ENCODE measurements at regions not wholly inside any gene's neighbourhood (a gene's known extent, or its start where the extent isn't known, plus 50 kb on each side); places are given as distances from the start of the nearest gene placed in this dataset.

DNA sequence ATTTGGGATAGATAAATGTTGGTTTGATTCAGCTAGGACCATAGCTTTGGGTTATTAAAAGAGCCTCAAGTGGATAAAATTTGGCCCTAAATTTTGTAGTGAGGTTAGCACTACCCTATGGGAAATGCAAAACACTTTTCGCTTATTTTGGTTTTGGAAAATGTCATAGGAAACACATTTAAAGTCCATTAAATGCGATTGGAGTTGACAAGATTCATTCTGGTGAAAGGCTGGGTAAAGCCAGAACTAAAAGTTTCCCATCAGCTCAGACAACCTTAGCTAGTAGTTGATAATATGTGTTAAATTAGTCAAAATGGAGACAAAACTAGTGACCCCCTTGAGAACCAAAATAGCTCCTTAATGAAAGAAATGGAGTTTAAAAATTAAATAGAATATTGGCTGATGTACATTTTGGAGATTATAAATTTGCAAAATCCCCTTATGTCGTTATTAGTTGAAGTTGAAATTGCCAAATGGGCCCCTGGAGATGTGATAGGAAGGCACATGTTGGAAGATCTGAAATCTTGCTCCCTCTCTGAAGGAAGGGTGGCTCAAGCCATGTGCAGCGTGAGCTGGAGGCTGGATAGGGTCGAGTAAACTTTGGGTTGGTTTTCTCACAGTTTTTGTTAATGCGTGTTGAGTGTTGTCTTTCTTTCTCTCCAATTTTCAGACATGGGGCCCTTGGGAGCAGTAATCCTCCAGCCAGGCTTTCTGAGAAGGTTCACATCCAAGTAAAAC lies 72.8 kb downstream of the CD83 start:
- H3K36me3 Mint-ChIP-seq (ENCODE audit: low read depth, unreplicated experiment), result no peaks in the 10 kb centered on the region
- Histone ChIP-seq H3K27me3 (ENCODE audit: insufficient read depth, low read length) (peaks cover 12% of the 10 kb centered on the region), H3K4me1 (ENCODE audit: insufficient read depth, low read length) (no peaks in the 10 kb centered on the region), H4K20me1 (ENCODE audit: insufficient read depth, low read length) (no peaks in the 10 kb centered on the region), H3K79me2 (ENCODE audit: insufficient read depth, low read length) (no peaks in the 10 kb centered on the region), H3K36me3 (ENCODE audit: insufficient read depth, low read length) (no peaks in the 10 kb centered on the region), H2AFZ (ENCODE audit: low read depth, low read length) (no peak overlapping the region), H3K4me2 (ENCODE audit: low read length) (no peak overlapping the region), H3K27ac (ENCODE audit: low read depth, low read length) (no peak overlapping the region), H3K9me3 (ENCODE audit: insufficient read depth, low read depth, low read length) (no peaks in the 10 kb centered on the region), H3K4me3 (ENCODE audit: insufficient read depth, low read depth, low read length) (no peak overlapping the region), H3K9ac (ENCODE audit: low read length) (no peak overlapping the region)
- DNase-seq (ENCODE audit: low read depth), result no peak
- no peak overlapping the region for H3K4me3 Mint-ChIP-seq (ENCODE audit: unreplicated experiment)
- H3K9me3 Mint-ChIP-seq (ENCODE audit: unreplicated experiment), result no peaks in the 10 kb centered on the region
- TF ChIP-seq, protein P1, sequence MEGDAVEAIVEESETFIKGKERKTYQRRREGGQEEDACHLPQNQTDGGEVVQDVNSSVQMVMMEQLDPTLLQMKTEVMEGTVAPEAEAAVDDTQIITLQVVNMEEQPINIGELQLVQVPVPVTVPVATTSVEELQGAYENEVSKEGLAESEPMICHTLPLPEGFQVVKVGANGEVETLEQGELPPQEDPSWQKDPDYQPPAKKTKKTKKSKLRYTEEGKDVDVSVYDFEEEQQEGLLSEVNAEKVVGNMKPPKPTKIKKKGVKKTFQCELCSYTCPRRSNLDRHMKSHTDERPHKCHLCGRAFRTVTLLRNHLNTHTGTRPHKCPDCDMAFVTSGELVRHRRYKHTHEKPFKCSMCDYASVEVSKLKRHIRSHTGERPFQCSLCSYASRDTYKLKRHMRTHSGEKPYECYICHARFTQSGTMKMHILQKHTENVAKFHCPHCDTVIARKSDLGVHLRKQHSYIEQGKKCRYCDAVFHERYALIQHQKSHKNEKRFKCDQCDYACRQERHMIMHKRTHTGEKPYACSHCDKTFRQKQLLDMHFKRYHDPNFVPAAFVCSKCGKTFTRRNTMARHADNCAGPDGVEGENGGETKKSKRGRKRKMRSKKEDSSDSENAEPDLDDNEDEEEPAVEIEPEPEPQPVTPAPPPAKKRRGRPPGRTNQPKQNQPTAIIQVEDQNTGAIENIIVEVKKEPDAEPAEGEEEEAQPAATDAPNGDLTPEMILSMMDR (IDR thresholded peaks at IDR 0.05; ENCODE audit: insufficient read depth, low read depth, low read length), result no peak
- TF ChIP-seq EZH2 (IDR thresholded peaks at IDR 0.05; ENCODE audit: insufficient read depth, low read length), result no peak
- H3K4me1 Mint-ChIP-seq (ENCODE audit: low read depth, unreplicated experiment), result peaks cover 4% of the 10 kb centered on the region
- peaks cover 28% of the 10 kb centered on the region for H3K27me3 Mint-ChIP-seq (ENCODE audit: low read depth, unreplicated experiment)
- no peak for FAIRE-seq
- no peak overlapping the region for H3K27ac Mint-ChIP-seq (ENCODE audit: unreplicated experiment)

DNA sequence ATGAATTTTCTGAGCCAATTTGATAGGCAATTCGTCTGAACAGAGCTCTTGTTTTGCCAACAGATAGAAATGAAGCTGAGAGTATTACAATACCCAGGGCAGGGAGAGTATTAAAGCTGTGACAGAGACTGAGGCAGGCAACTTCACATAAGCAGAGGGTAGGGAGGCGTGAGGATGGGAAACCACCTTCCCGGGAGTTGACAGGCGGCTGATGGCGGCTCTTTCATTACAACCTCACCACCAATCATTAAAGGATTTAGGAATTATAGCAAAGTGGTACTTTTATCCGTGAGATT lies 73.3 kb downstream of the CD83 start:
- no peak overlapping the region for H3K4me3 ChIP-seq (ENCODE audit: insufficient read depth, low read depth, low read length)
- FAIRE-seq (no peak), DNase-seq (ENCODE audit: low read depth) (no peak)
- H3K4me2 ChIP-seq (ENCODE audit: low read length), result no peak overlapping the region
- Mint-ChIP-seq H3K27ac (ENCODE audit: unreplicated experiment) (no peak overlapping the region), H3K4me3 (ENCODE audit: unreplicated experiment) (no peak overlapping the region), H3K4me1 (ENCODE audit: low read depth, unreplicated experiment) (peaks cover 4% of the 10 kb centered on the region), H3K9me3 (ENCODE audit: unreplicated experiment) (no peaks in the 10 kb centered on the region), H3K27me3 (ENCODE audit: low read depth, unreplicated experiment) (peaks cover 28% of the 10 kb centered on the region), H3K36me3 (ENCODE audit: low read depth, unreplicated experiment) (no peaks in the 10 kb centered on the region)
- H4K20me1 ChIP-seq (ENCODE audit: insufficient read depth, low read length), result no peaks in the 10 kb centered on the region
- no peak overlapping the region for H2AFZ ChIP-seq (ENCODE audit: low read depth, low read length)
- TF ChIP-seq, protein P1 (IDR thresholded peaks at IDR 0.05; ENCODE audit: insufficient read depth, low read depth, low read length), result no peak
- TF ChIP-seq EZH2 (IDR thresholded peaks at IDR 0.05; ENCODE audit: insufficient read depth, low read length), result no peak
- peaks cover 12% of the 10 kb centered on the region for H3K27me3 ChIP-seq (ENCODE audit: insufficient read depth, low read length)
- no peak overlapping the region for H3K9ac ChIP-seq (ENCODE audit: low read length)
- H3K36me3 ChIP-seq (ENCODE audit: insufficient read depth, low read length), result no peaks in the 10 kb centered on the region
- no peaks in the 10 kb centered on the region for H3K9me3 ChIP-seq (ENCODE audit: insufficient read depth, low read depth, low read length)
- H3K4me1 ChIP-seq (ENCODE audit: insufficient read depth, low read length), result no peaks in the 10 kb centered on the region
- no peak overlapping the region for H3K27ac ChIP-seq (ENCODE audit: low read depth, low read length)
- no peaks in the 10 kb centered on the region for H3K79me2 ChIP-seq (ENCODE audit: insufficient read depth, low read length)

- DNase-seq (ENCODE audit: low read depth), result no peak
- Histone ChIP-seq H3K79me2 (ENCODE audit: insufficient read depth, low read length) (no peaks in the 10 kb centered on the region), H3K36me3 (ENCODE audit: insufficient read depth, low read length) (no peaks in the 10 kb centered on the region), H3K4me3 (ENCODE audit: insufficient read depth, low read depth, low read length) (no peak overlapping the region), H3K27me3 (ENCODE audit: insufficient read depth, low read length) (peaks cover 12% of the 10 kb centered on the region), H2AFZ (ENCODE audit: low read depth, low read length) (no peak overlapping the region), H3K9me3 (ENCODE audit: insufficient read depth, low read depth, low read length) (no peaks in the 10 kb centered on the region), H3K27ac (ENCODE audit: low read depth, low read length) (no peak overlapping the region), H4K20me1 (ENCODE audit: insufficient read depth, low read length) (no peaks in the 10 kb centered on the region), H3K4me1 (ENCODE audit: insufficient read depth, low read length) (no peaks in the 10 kb centered on the region), H3K4me2 (ENCODE audit: low read length) (no peak overlapping the region), H3K9ac (ENCODE audit: low read length) (no peak overlapping the region)
- H3K36me3 Mint-ChIP-seq (ENCODE audit: low read depth, unreplicated experiment), result no peaks in the 10 kb centered on the region
- H3K4me1 Mint-ChIP-seq (ENCODE audit: low read depth, unreplicated experiment), result peaks cover 4% of the 10 kb centered on the region
- H3K4me3 Mint-ChIP-seq (ENCODE audit: unreplicated experiment), result no peak overlapping the region
- H3K9me3 Mint-ChIP-seq (ENCODE audit: unreplicated experiment), result no peaks in the 10 kb centered on the region
- FAIRE-seq, result no peak
- peaks cover 28% of the 10 kb centered on the region for H3K27me3 Mint-ChIP-seq (ENCODE audit: low read depth, unreplicated experiment)
- TF ChIP-seq EZH2 (IDR thresholded peaks at IDR 0.05; ENCODE audit: insufficient read depth, low read length), result no peak
- TF ChIP-seq, protein P1 (IDR thresholded peaks at IDR 0.05; ENCODE audit: insufficient read depth, low read depth, low read length), result no peak
- no peak overlapping the region for H3K27ac Mint-ChIP-seq (ENCODE audit: unreplicated experiment)
Measured at GRCh38 chr6:14191761-14192160, 74.2 kb downstream of the CD83 start.
